HG03159 (cell line): ENCODE measurements at regions not wholly inside any gene's neighbourhood (a gene's known extent, or its start where the extent isn't known, plus 50 kb on each side); places are given as distances from the start of the nearest gene placed in this dataset.

ENCODE experiments used
- ATAC-seq: cut with Tn5 transposase; IDR thresholded peaks from one replicate; pipeline ENCODE4 v1.9.1; 2021; ENCODE audit warnings: mild to moderate bottlenecking, moderate library complexity; ENCODE audit not compliant: unreplicated experiment

GRCh38 chr6:71476872-71477271, 188.3 kb downstream of the OGFRL1 start:
- no peak for ATAC-seq

- no peak for ATAC-seq
Observed at GRCh38 chr6:71478834-71479541, 190.4 kb downstream of the OGFRL1 start.

GRCh38 chr6:71480577-71480976, 192.0 kb downstream of the OGFRL1 start:
- no peak for ATAC-seq

GRCh38 chr6:71481011-71481410, 192.4 kb downstream of the OGFRL1 start:
- no peak for ATAC-seq

- no peak for ATAC-seq
Observed at GRCh38 chr6:71481801-71482200, 193.2 kb downstream of the OGFRL1 start.

GRCh38 chr6:71482742-71483141, 194.1 kb downstream of the OGFRL1 start:
- no peak for ATAC-seq

- no peak for ATAC-seq
Observed at GRCh38 chr6:71486461-71486860, 197.8 kb downstream of the OGFRL1 start.

GRCh38 chr6:71488186-71488585, 199.6 kb downstream of the OGFRL1 start:
- no peak for ATAC-seq

- ATAC-seq: no peak
Observed at GRCh38 chr6:71489736-71490135, 201.1 kb downstream of the OGFRL1 start.

GRCh38 chr6:71490876-71491275, 202.3 kb downstream of the OGFRL1 start:
- ATAC-seq: no peak

- no peak for ATAC-seq
Observed at GRCh38 chr6:71491844-71492243, 203.2 kb downstream of the OGFRL1 start.

GRCh38 chr6:71492668-71493067, 204.1 kb downstream of the OGFRL1 start:
- ATAC-seq: no peak

GRCh38 chr6:71496018-71496721, 207.6 kb downstream of the OGFRL1 start:
- peak; percentile 100 for ATAC-seq

- no peak for ATAC-seq
Observed at GRCh38 chr6:71496722-71497033, 208.1 kb downstream of the OGFRL1 start.

GRCh38 chr6:71498638-71499037, 210.0 kb downstream of the OGFRL1 start:
- no peak for ATAC-seq

GRCh38 chr6:71499667-71500066, 211.1 kb downstream of the OGFRL1 start:
- ATAC-seq: no peak

GRCh38 chr6:71502168-71502567, 213.6 kb downstream of the OGFRL1 start:
- ATAC-seq: no peak

- no peak for ATAC-seq
Observed at GRCh38 chr6:71502956-71503355, 214.3 kb downstream of the OGFRL1 start.

GRCh38 chr6:71507183-71507582, 218.6 kb downstream of the OGFRL1 start:
- ATAC-seq: no peak

GRCh38 chr6:71509191-71510005, 220.8 kb downstream of the OGFRL1 start:
- ATAC-seq: no peak

- no peak for ATAC-seq
Observed at GRCh38 chr6:71510057-71510713, 221.6 kb downstream of the OGFRL1 start.
